CD14-positive monocyte (primary cell): ENCODE measurements at regions not wholly inside any gene's neighbourhood (a gene's known extent, or its start where the extent isn't known, plus 50 kb on each side); places are given as distances from the start of the nearest gene placed in this dataset.

Source experiments
- DNase-seq, 3 donors: peaks; one replicate each; pipeline ENCODE4 v3.0.0-alpha.2; 2011 to 2022
- H2AFZ ChIP-seq: 2 replicates; pipeline ENCODE4 v1.6.0; 2012; ENCODE audit warnings: mild to moderate bottlenecking, low read depth, low read length, inconsistent platforms; ENCODE audit not compliant: insufficient read depth, poor library complexity, severe bottlenecking
- H3K27ac ChIP-seq, 2 donors: 1 replicate in 1 of 2; 2 replicates in 1 of 2; pipeline ENCODE4 v1.5.1; 2012 to 2013; ENCODE audit warnings: low read length in 2 of 2, control low read depth in 1 of 2, inconsistent platforms in 1 of 2, low read depth in 1 of 2, mild to moderate bottlenecking in 1 of 2
- H3K27me3 ChIP-seq, 2 donors: one replicate each; pipeline versions ENCODE4 v1.6.0 to v1.6.1; 2011 to 2013; ENCODE audit warnings: low read length in 2 of 2; ENCODE audit not compliant: control insufficient read depth in 2 of 2, insufficient read depth in 2 of 2
- H3K36me3 ChIP-seq, 2 donors: replicated peaks in 1 of 2; 1 replicate in 1 of 2; 2 replicates in 1 of 2; pipeline versions ENCODE4 v1.5.1 to v1.6.1; 2012 to 2013; ENCODE audit warnings: low read length in 2 of 2, control low read depth in 1 of 2, inconsistent platforms in 1 of 2, mild to moderate bottlenecking in 1 of 2; ENCODE audit not compliant: insufficient read depth in 2 of 2, control insufficient read depth in 1 of 2
- H3K4me1 ChIP-seq, 2 donors: 1 replicate in 1 of 2; 2 replicates in 1 of 2; pipeline versions ENCODE4 v1.5.1 to v1.6.1; 2012 to 2013; ENCODE audit warnings: low read length in 2 of 2, control low read depth in 1 of 2, inconsistent platforms in 1 of 2, mild to moderate bottlenecking in 1 of 2, moderate library complexity in 1 of 2; ENCODE audit not compliant: insufficient read depth in 2 of 2, control insufficient read depth in 1 of 2
- H3K4me2 ChIP-seq: replicated peaks from 2 replicates; pipeline ENCODE3; 2012; ENCODE audit warnings: low read length, moderate library complexity, mild to moderate bottlenecking; ENCODE audit not compliant: poor library complexity, severe bottlenecking; ENCODE audit errors: extremely low read depth
- H3K4me3 ChIP-seq, 3 experiments: fragments of 200-600 bp in 1 of 3; sonication (generic) in 1 of 3; replicated peaks in 1 of 3; 1 replicate in 2 of 3; 2 replicates in 1 of 3; pipeline ENCODE4 v1.5.1; 2011 to 2013; ENCODE audit warnings: low read length in 3 of 3, mild to moderate bottlenecking in 3 of 3, control low read depth in 2 of 3, low read depth in 2 of 3, inconsistent platforms in 1 of 3, moderate library complexity in 1 of 3
- H3K79me2 ChIP-seq: 2 replicates; pipeline ENCODE4 v1.6.0; 2012; ENCODE audit warnings: mild to moderate bottlenecking, control low read depth, inconsistent platforms, low read length, moderate library complexity; ENCODE audit not compliant: insufficient read depth
- H3K9ac ChIP-seq: 2 replicates; pipeline ENCODE4 v1.6.0; 2017; ENCODE audit warnings: low read length, mild to moderate bottlenecking; ENCODE audit not compliant: insufficient read depth, poor library complexity, severe bottlenecking
- H3K9me3 ChIP-seq, 2 donors: replicated peaks in 1 of 2; 1 replicate in 1 of 2; 2 replicates in 1 of 2; pipeline versions ENCODE4 v1.5.1 to v1.6.1; 2012 to 2013; ENCODE audit warnings: low read length in 2 of 2, control low read depth in 1 of 2; ENCODE audit not compliant: control insufficient read depth in 1 of 2, insufficient read depth in 1 of 2
- H4K20me1 ChIP-seq: 2 replicates; pipeline ENCODE4 v1.6.0; 2012; ENCODE audit warnings: mild to moderate bottlenecking, low read length, control low read depth, moderate library complexity; ENCODE audit not compliant: insufficient read depth
- H3K27ac Mint-ChIP-seq, 7 donors: one replicate each; pipeline ENCODE4 v1.8.0; 2020; ENCODE audit warnings: mild to moderate bottlenecking in 7 of 7, mixed read lengths in 7 of 7, moderate library complexity in 6 of 7, inconsistent platforms in 2 of 7
- H3K27me3 Mint-ChIP-seq, 3 donors: one replicate each; pipeline ENCODE4 v1.8.0; 2021 to 2022; ENCODE audit warnings: low read depth in 3 of 3, mild to moderate bottlenecking in 3 of 3, mixed read lengths in 3 of 3, moderate library complexity in 3 of 3, inconsistent platforms in 1 of 3
- H3K36me3 Mint-ChIP-seq, 2 donors: one replicate each; pipeline ENCODE4 v1.8.0; 2020; ENCODE audit warnings: mixed read lengths in 2 of 2, inconsistent platforms in 1 of 2, mild to moderate bottlenecking in 1 of 2
- H3K4me1 Mint-ChIP-seq: one replicate; pipeline ENCODE4 v1.8.0; 2020; ENCODE audit warnings: mild to moderate bottlenecking, mixed read lengths
- H3K4me3 Mint-ChIP-seq, 2 donors: one replicate each; pipeline ENCODE4 v1.8.0; 2020; ENCODE audit warnings: mild to moderate bottlenecking in 2 of 2, mixed read lengths in 2 of 2, moderate library complexity in 1 of 2
- H3K9me3 Mint-ChIP-seq, 7 donors: one replicate each; pipeline ENCODE4 v1.8.0; 2020 to 2022; ENCODE audit warnings: mixed read lengths in 7 of 7, mild to moderate bottlenecking in 6 of 7, moderate library complexity in 6 of 7, inconsistent platforms in 2 of 7
- CTCF ChIP-seq: fragments of 200-600 bp; IDR thresholded peaks from one replicate; pipeline ENCODE4 v1.8.0; 2022; ENCODE audit warnings: antibody characterized with exemption, mild to moderate bottlenecking
- WGBS: methylation state at CpG from one replicate; pipeline ENCODE4 v1.1.5; 2013; ENCODE audit warnings: missing lambda C conversion rate; ENCODE audit not compliant: insufficient coverage; 5-methylcytosine and 5-hydroxymethylcytosine counted together
- intact Hi-C, 2 donors: fragments of 100-400 bp; cut with micrococcal nuclease; formaldehyde crosslinking; loops; one replicate each; pipeline versions ENCODE4 v1.15.0 to v1.15.1; 2023

GRCh38 chr18:40016405-40016804 lies 1938.6 kb upstream of the PIK3C3 start:
- Histone ChIP-seq H3K36me3 (no peaks in the 10 kb centered on the region), H3K27me3 (no peaks in the 10 kb centered on the region), H3K27ac (no peak overlapping the region), H2AFZ (no peak overlapping the region), H3K9ac (no peak overlapping the region), H3K4me2 (no peak overlapping the region), H4K20me1 (no peaks in the 10 kb centered on the region), H3K4me1 (no peaks in the 10 kb centered on the region), H3K4me3 (no peak overlapping the region), H3K79me2 (no peaks in the 10 kb centered on the region), H3K9me3 (no peaks in the 10 kb centered on the region)
- Mint-ChIP-seq H3K27ac (no peak overlapping the region), H3K36me3 (no peaks in the 10 kb centered on the region), H3K4me3 (no peak overlapping the region), H3K27me3 (no peaks in the 10 kb centered on the region), H3K4me1 (no peaks in the 10 kb centered on the region), H3K9me3 (peaks cover 0 to 4% (median 0%) of the 10 kb centered on the region in 7 donors)
- no CpG with 5 or more reads among the region's 1 CpG for WGBS
- intact Hi-C loops = no loop called here
- TF ChIP-seq CTCF = no peak
- no peak for DNase-seq

GRCh38 chr18:40013001-40013609 lies 1941.9 kb upstream of the PIK3C3 start:
- no peak overlapping the region for H3K4me2 ChIP-seq

More at GRCh38 chr18:40013001-40013609, 1941.9 kb upstream of the PIK3C3 start:
- Mint-ChIP-seq H3K4me3 (no peak overlapping the region), H3K9me3 (peaks cover 0 to 3% (median 0%) of the 10 kb centered on the region in 7 donors), H3K4me1 (no peaks in the 10 kb centered on the region), H3K27me3 (no peaks in the 10 kb centered on the region), H3K27ac (no peak overlapping the region), H3K36me3 (no peaks in the 10 kb centered on the region)
- intact Hi-C loops = no loop called here
- no peak overlapping the region for H3K4me3 ChIP-seq
- H3K27me3 ChIP-seq = no peaks in the 10 kb centered on the region
- no peaks in the 10 kb centered on the region for H3K79me2 ChIP-seq
- no peak overlapping the region for H3K27ac ChIP-seq
- no peak for TF ChIP-seq CTCF
- H2AFZ ChIP-seq = no peak overlapping the region
- no peaks in the 10 kb centered on the region for H3K9me3 ChIP-seq
- DNase-seq = no peak
- no peak overlapping the region for H3K9ac ChIP-seq
- H4K20me1 ChIP-seq = no peaks in the 10 kb centered on the region
- H3K36me3 ChIP-seq = no peaks in the 10 kb centered on the region
- H3K4me1 ChIP-seq = no peaks in the 10 kb centered on the region
